Liver (tissue), 8 donors: ENCODE measurements at regions not wholly inside any gene's neighbourhood (a gene's known extent, or its start where the extent isn't known, plus 50 kb on each side); places are given as distances from the start of the nearest gene placed in this dataset.

ENCODE experiments used
- DNase-seq: peaks from one replicate; pipeline ENCODE4 v3.0.0-alpha.2; 2017; ENCODE audit warnings: low spot score
- H3K27ac ChIP-seq, 2 donors: one replicate each; pipeline ENCODE4 v1.7.0; 2013; ENCODE audit warnings: inconsistent platforms in 2 of 2, low read length in 2 of 2, control low read depth in 1 of 2, low read depth in 1 of 2, mild to moderate bottlenecking in 1 of 2
- H3K27me3 ChIP-seq, 4 donors: one replicate each; pipeline versions ENCODE4 v1.6.1 to v1.7.0; 2013; ENCODE audit warnings: low read length in 3 of 4, inconsistent platforms in 1 of 4, mild to moderate bottlenecking in 1 of 4, moderate library complexity in 1 of 4; ENCODE audit not compliant: control insufficient read depth in 4 of 4, insufficient read depth in 4 of 4
- H3K36me3 ChIP-seq, 4 donors: one replicate each; pipeline versions ENCODE4 v1.6.1 to v1.7.0; 2013; ENCODE audit warnings: low read length in 3 of 4, mild to moderate bottlenecking in 3 of 4, low read depth in 1 of 4, moderate library complexity in 1 of 4; ENCODE audit not compliant: control insufficient read depth in 4 of 4, insufficient read depth in 3 of 4
- H3K4me1 ChIP-seq, 4 donors: one replicate each; pipeline versions ENCODE4 v1.6.1 to v1.7.0; 2013; ENCODE audit warnings: low read length in 3 of 4, mild to moderate bottlenecking in 3 of 4, moderate library complexity in 1 of 4; ENCODE audit not compliant: control insufficient read depth in 4 of 4, insufficient read depth in 4 of 4
- H3K4me3 ChIP-seq, 3 donors: one replicate each; pipeline versions ENCODE4 v1.6.1 to v1.7.0; 2013; ENCODE audit warnings: low read length in 3 of 3, control low read depth in 1 of 3, low read depth in 1 of 3, mild to moderate bottlenecking in 1 of 3
- H3K9ac ChIP-seq, 2 donors: one replicate each; pipeline ENCODE4 v1.7.0; 2013; ENCODE audit warnings: low read length in 2 of 2, mild to moderate bottlenecking in 2 of 2, moderate library complexity in 2 of 2, control low read depth in 1 of 2, low read depth in 1 of 2
- H3K9me3 ChIP-seq, 4 donors: one replicate each; pipeline versions ENCODE4 v1.6.1 to v1.7.0; 2013; ENCODE audit warnings: low read length in 3 of 4; ENCODE audit not compliant: control insufficient read depth in 4 of 4
- EGR1 ChIP-seq, 2 donors: IDR thresholded peaks; 2 replicates each; pipeline ENCODE4 v1.6.1; 2016 to 2018; ENCODE audit warnings: antibody characterized with exemption in 2 of 2, low read depth in 2 of 2
- FOXA1 ChIP-seq: IDR thresholded peaks from 2 replicates; pipeline ENCODE4 v1.6.1; 2016; ENCODE audit warnings: antibody characterized with exemption
- FOXA2 ChIP-seq: IDR thresholded peaks from 2 replicates; pipeline ENCODE4 v1.6.1; 2016; ENCODE audit warnings: antibody characterized with exemption
- GABPA ChIP-seq, 2 donors: IDR thresholded peaks in 1 of 2; conservative IDR thresholded peaks in 1 of 2; 2 replicates each; pipeline ENCODE4 v1.6.1; 2016; ENCODE audit warnings: antibody characterized with exemption in 2 of 2, mild to moderate bottlenecking in 1 of 2, moderate library complexity in 1 of 2
- HNF4A ChIP-seq, 2 donors: conservative IDR thresholded peaks; 2 replicates each; pipeline ENCODE4 v1.6.1; 2016; ENCODE audit warnings: antibody characterized with exemption in 2 of 2, mild to moderate bottlenecking in 2 of 2
- HNF4G ChIP-seq: IDR thresholded peaks from 2 replicates; pipeline ENCODE4 v1.6.1; 2016; ENCODE audit warnings: antibody characterized with exemption
- JUND ChIP-seq, 2 donors: IDR thresholded peaks; 2 replicates each; pipeline ENCODE4 v1.6.1; 2016; ENCODE audit warnings: antibody characterized with exemption in 2 of 2
- NR2F2 ChIP-seq: IDR thresholded peaks from 2 replicates; pipeline ENCODE4 v1.6.1; 2016; ENCODE audit warnings: antibody characterized with exemption
- RAD21 ChIP-seq, 2 donors: IDR thresholded peaks; 2 replicates each; pipeline ENCODE4 v1.6.1; 2016; ENCODE audit warnings: antibody characterized with exemption in 2 of 2, mild to moderate bottlenecking in 2 of 2
- RXRA ChIP-seq, 2 donors: IDR thresholded peaks; 2 replicates each; pipeline ENCODE4 v1.6.1; 2017 to 2018; ENCODE audit warnings: antibody characterized with exemption in 2 of 2, mild to moderate bottlenecking in 1 of 2
- SP1 ChIP-seq: IDR thresholded peaks from 2 replicates; pipeline ENCODE4 v1.6.1; 2018; ENCODE audit warnings: antibody characterized with exemption, mild to moderate bottlenecking
- TAF1 ChIP-seq: conservative IDR thresholded peaks from 2 replicates; pipeline ENCODE4 v1.6.1; 2016; ENCODE audit warnings: antibody characterized with exemption, mild to moderate bottlenecking
- YY1 ChIP-seq: IDR thresholded peaks from 2 replicates; pipeline ENCODE4 v1.6.1; 2016; ENCODE audit warnings: antibody characterized with exemption, mild to moderate bottlenecking
- WGBS: extraction: QIAGEN DNeasy Blood & Tissue Kit; methylation state at CpG from one replicate; pipeline ENCODE4 v1.1.7; 2013; 5-methylcytosine and 5-hydroxymethylcytosine counted together
- TF ChIP-seq, protein P1 (sequence below): IDR thresholded peaks from 2 replicates; pipeline ENCODE4 v1.6.1; 2016; ENCODE audit warnings: antibody characterized with exemption
- TF ChIP-seq, protein P2 (sequence below): IDR thresholded peaks from 2 replicates; pipeline ENCODE4 v1.6.1; 2016; ENCODE audit warnings: antibody characterized with exemption
- TF ChIP-seq, protein P3 (sequence below): fragments of 150-350 bp; IDR thresholded peaks from 2 replicates; pipeline ENCODE4 v1.5.1; 2017; ENCODE audit warnings: improper control_type of control experiment, low read depth, low read length; ENCODE audit not compliant: missing input control
- TF ChIP-seq, protein P4 (sequence below): IDR thresholded peaks from 2 replicates; pipeline ENCODE4 v1.6.1; 2016; ENCODE audit warnings: antibody characterized with exemption
- TF ChIP-seq, protein P5 (sequence below): IDR thresholded peaks from 2 replicates; pipeline ENCODE4 v1.6.1; 2016; ENCODE audit warnings: antibody characterized with exemption, mild to moderate bottlenecking
- donor health status: healthy.
- donor health status: healthy.
- donor health status: healthy.
- donor health status: healthy.
- donor health status: healthy.

DNA sequence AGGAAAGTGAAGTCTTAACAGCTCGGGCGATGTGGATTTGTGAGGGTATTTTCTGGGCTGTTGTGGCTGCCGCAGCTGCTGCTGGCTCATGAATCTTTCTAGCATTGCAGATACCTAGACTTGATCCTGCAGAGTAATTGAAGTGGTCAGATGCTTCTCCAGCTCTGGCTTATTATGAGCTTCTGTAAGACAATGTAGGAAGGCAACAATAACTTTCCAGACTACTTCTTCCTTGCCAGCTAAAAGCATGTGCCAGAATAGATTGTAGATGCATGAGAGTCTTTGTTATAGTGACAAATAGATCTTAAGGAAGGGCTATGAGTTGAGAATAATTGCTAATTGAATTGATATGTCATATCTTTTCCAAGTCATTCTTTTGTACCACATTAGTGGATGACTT, 461.4 kb upstream of the POT1 start:
- no peak for DNase-seq
- 48% methylated on average over 3 of the region's 3 CpGs for WGBS
- Histone ChIP-seq H3K9ac (no peak overlapping the region), H3K36me3 (no peaks in the 10 kb centered on the region), H3K4me3 (no peak overlapping the region), H3K9me3 (no peaks in the 10 kb centered on the region), H3K4me1 (no peaks in the 10 kb centered on the region), H3K27me3 (no peaks in the 10 kb centered on the region), H3K27ac (no peak overlapping the region)
- TF ChIP-seq TAF1 (no peak), RXRA (IDR thresholded peaks at IDR 0.05) (no peak), HNF4A (conservative IDR thresholded peaks at IDR 0.05) (no peak), FOXA1 (no peak), GABPA (IDR thresholded peaks at IDR 0.05 in 1 of 2, conservative IDR thresholded peaks at IDR 0.05 in 1 of 2) (no peak), EGR1 (IDR thresholded peaks at IDR 0.05; ENCODE audit: low read depth in 2 of 2) (no peak), SP1 (no peak), RAD21 (IDR thresholded peaks at IDR 0.05) (no peak), YY1 (no peak), FOXA2 (no peak), HNF4G (no peak), JUND (IDR thresholded peaks at IDR 0.05) (no peak)
- TF ChIP-seq, protein P1, sequence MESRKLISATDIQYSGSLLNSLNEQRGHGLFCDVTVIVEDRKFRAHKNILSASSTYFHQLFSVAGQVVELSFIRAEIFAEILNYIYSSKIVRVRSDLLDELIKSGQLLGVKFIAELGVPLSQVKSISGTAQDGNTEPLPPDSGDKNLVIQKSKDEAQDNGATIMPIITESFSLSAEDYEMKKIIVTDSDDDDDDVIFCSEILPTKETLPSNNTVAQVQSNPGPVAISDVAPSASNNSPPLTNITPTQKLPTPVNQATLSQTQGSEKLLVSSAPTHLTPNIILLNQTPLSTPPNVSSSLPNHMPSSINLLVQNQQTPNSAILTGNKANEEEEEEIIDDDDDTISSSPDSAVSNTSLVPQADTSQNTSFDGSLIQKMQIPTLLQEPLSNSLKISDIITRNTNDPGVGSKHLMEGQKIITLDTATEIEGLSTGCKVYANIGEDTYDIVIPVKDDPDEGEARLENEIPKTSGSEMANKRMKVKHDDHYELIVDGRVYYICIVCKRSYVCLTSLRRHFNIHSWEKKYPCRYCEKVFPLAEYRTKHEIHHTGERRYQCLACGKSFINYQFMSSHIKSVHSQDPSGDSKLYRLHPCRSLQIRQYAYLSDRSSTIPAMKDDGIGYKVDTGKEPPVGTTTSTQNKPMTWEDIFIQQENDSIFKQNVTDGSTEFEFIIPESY, result no peak
- TF ChIP-seq, protein P2, sequence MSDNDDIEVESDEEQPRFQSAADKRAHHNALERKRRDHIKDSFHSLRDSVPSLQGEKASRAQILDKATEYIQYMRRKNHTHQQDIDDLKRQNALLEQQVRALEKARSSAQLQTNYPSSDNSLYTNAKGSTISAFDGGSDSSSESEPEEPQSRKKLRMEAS, result no peak
- TF ChIP-seq, protein P3, sequence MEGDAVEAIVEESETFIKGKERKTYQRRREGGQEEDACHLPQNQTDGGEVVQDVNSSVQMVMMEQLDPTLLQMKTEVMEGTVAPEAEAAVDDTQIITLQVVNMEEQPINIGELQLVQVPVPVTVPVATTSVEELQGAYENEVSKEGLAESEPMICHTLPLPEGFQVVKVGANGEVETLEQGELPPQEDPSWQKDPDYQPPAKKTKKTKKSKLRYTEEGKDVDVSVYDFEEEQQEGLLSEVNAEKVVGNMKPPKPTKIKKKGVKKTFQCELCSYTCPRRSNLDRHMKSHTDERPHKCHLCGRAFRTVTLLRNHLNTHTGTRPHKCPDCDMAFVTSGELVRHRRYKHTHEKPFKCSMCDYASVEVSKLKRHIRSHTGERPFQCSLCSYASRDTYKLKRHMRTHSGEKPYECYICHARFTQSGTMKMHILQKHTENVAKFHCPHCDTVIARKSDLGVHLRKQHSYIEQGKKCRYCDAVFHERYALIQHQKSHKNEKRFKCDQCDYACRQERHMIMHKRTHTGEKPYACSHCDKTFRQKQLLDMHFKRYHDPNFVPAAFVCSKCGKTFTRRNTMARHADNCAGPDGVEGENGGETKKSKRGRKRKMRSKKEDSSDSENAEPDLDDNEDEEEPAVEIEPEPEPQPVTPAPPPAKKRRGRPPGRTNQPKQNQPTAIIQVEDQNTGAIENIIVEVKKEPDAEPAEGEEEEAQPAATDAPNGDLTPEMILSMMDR, result no peak
- TF ChIP-seq, protein P4, sequence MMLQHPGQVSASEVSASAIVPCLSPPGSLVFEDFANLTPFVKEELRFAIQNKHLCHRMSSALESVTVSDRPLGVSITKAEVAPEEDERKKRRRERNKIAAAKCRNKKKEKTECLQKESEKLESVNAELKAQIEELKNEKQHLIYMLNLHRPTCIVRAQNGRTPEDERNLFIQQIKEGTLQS, result no peak
- TF ChIP-seq, protein P5, sequence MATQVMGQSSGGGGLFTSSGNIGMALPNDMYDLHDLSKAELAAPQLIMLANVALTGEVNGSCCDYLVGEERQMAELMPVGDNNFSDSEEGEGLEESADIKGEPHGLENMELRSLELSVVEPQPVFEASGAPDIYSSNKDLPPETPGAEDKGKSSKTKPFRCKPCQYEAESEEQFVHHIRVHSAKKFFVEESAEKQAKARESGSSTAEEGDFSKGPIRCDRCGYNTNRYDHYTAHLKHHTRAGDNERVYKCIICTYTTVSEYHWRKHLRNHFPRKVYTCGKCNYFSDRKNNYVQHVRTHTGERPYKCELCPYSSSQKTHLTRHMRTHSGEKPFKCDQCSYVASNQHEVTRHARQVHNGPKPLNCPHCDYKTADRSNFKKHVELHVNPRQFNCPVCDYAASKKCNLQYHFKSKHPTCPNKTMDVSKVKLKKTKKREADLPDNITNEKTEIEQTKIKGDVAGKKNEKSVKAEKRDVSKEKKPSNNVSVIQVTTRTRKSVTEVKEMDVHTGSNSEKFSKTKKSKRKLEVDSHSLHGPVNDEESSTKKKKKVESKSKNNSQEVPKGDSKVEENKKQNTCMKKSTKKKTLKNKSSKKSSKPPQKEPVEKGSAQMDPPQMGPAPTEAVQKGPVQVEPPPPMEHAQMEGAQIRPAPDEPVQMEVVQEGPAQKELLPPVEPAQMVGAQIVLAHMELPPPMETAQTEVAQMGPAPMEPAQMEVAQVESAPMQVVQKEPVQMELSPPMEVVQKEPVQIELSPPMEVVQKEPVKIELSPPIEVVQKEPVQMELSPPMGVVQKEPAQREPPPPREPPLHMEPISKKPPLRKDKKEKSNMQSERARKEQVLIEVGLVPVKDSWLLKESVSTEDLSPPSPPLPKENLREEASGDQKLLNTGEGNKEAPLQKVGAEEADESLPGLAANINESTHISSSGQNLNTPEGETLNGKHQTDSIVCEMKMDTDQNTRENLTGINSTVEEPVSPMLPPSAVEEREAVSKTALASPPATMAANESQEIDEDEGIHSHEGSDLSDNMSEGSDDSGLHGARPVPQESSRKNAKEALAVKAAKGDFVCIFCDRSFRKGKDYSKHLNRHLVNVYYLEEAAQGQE, result no peak

DNA sequence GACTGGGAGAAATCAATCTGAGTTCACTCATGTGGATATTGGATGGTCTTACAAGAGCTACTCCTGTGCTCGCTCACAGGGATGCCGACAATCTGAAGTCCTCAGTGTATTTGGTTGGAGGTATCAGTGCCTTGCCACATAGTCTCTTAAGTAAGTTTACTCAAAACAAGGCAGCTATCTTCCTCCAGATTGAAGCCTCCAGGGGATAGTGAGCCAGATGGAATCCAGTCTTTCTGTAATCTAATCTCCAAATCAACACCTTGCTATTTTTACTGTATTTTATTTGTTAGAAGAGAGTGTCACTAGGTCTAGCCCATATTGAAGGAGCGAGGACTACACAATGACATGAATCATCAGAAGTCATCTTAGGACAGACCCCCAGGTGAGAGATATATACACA, 456.6 kb upstream of the POT1 start:
- Histone ChIP-seq H3K27ac (no peak overlapping the region), H3K27me3 (no peaks in the 10 kb centered on the region), H3K9ac (no peak overlapping the region), H3K9me3 (no peaks in the 10 kb centered on the region), H3K4me1 (no peaks in the 10 kb centered on the region), H3K4me3 (no peak overlapping the region), H3K36me3 (no peaks in the 10 kb centered on the region)
- 41% methylated on average over 3 of the region's 3 CpGs for WGBS
- DNase-seq, result no peak
- TF ChIP-seq HNF4A (conservative IDR thresholded peaks at IDR 0.05) (no peak), RAD21 (IDR thresholded peaks at IDR 0.05) (no peak), NR2F2 (no peak), YY1 (no peak)
- TF ChIP-seq, protein P4, result no peak
